ENCODE measurements at regions not wholly inside any gene's neighbourhood (a gene's known extent, or its start where the extent isn't known, plus 50 kb on each side); places are given as distances from the start of the nearest gene placed in this dataset.

- in situ Hi-C loops (cut with HindIII; ENCODE audit: low pct_unique_long_range_greater_than_20kb, low sequenced_read_pairs), result no loop called here
- no peaks in the 10 kb centered on the region for H3K36me3 ChIP-seq (ENCODE audit: control insufficient read depth, insufficient read depth, low read length)
These were observed 388.1 kb upstream of the ACO1 start for GRCh38 chr9:31996331-31996730.

GRCh38 chr9:32004431-32005076 is 379.9 kb upstream of the ACO1 start:
- Histone ChIP-seq H3K4me1 (ENCODE audit: control insufficient read depth, insufficient read depth, low read length) (no peaks in the 10 kb centered on the region), H3K36me3 (ENCODE audit: control insufficient read depth, insufficient read depth, low read length) (no peaks in the 10 kb centered on the region), H3K4me3 (ENCODE audit: low read depth in 2 of 2, low read length in 2 of 2) (no peak overlapping the region), H3K27ac (ENCODE audit: low read length) (no peak overlapping the region), H3K9me3 (ENCODE audit: control insufficient read depth, insufficient read depth, low read depth, low read length) (no peaks in the 10 kb centered on the region), H3K27me3 (ENCODE audit: control insufficient read depth, insufficient read depth, low read length) (no peaks in the 10 kb centered on the region)
- POLR2A ChIA-PET, result no interaction called here
- intact Hi-C loops (cut with micrococcal nuclease; ENCODE audit: unreplicated experiment), result no loop called here
- no TSS peak for BruUV-seq (replicated peaks)
- DNase-seq (ENCODE audit: low read depth, low spot score), result no peak
- TF ChIP-seq POLR2AphosphoS5 (IDR thresholded peaks at IDR 0.05; ENCODE audit: low read depth, low read length) (no peak), TCF7L2 (IDR thresholded peaks at IDR 0.05; ENCODE audit: low read depth, low read length) (no peak), CTCF (IDR thresholded peaks at IDR 0.05) (no peak), REST (IDR thresholded peaks at IDR 0.05; ENCODE audit: insufficient read depth in 1 of 2, low read depth in 2 of 2, low read length in 1 of 2) (no peak), SIN3A (IDR thresholded peaks at IDR 0.05; ENCODE audit: borderline replicate concordance, insufficient read depth, low read depth, low read length) (no peak)
- CTCF ChIA-PET, result no interaction called here
- in situ Hi-C loops (cut with HindIII; ENCODE audit: low pct_unique_long_range_greater_than_20kb, low sequenced_read_pairs), result no loop called here
- ATAC-seq, result no peak

More at GRCh38 chr9:31996331-31996730, 388.1 kb upstream of the ACO1 start:
- DNase-seq (ENCODE audit: low read depth, low spot score) (no peak), ATAC-seq (no peak)
- ChIA-PET CTCF (interaction anchor here (0.6 kb wide), 1 partner anchor 618 kb away, joined by 4 read pairs; no protein-coding TSS in a partner anchor), POLR2A (no interaction called here)
- TF ChIP-seq CTCF (IDR thresholded peaks at IDR 0.05), result no peak; the same call in 1 of the 2 replicates
- TF ChIP-seq REST (IDR thresholded peaks at IDR 0.05; ENCODE audit: insufficient read depth in 1 of 2, low read depth in 2 of 2, low read length in 1 of 2), result no peak
- TF ChIP-seq SIN3A (IDR thresholded peaks at IDR 0.05; ENCODE audit: borderline replicate concordance, insufficient read depth, low read depth, low read length), result no peak
- no peak for TF ChIP-seq POLR2AphosphoS5 (IDR thresholded peaks at IDR 0.05; ENCODE audit: low read depth, low read length)
- intact Hi-C loops (cut with micrococcal nuclease; ENCODE audit: unreplicated experiment), result no loop called here
- no peaks in the 10 kb centered on the region for H3K27me3 ChIP-seq (ENCODE audit: control insufficient read depth, insufficient read depth, low read length)
- no peak overlapping the region for H3K27ac ChIP-seq (ENCODE audit: low read length)
- no peaks in the 10 kb centered on the region for H3K4me1 ChIP-seq (ENCODE audit: control insufficient read depth, insufficient read depth, low read length)
- BruUV-seq (replicated peaks), result no TSS peak
- no peaks in the 10 kb centered on the region for H3K9me3 ChIP-seq (ENCODE audit: control insufficient read depth, insufficient read depth, low read depth, low read length)
- no peak overlapping the region for H3K4me3 ChIP-seq (ENCODE audit: low read depth in 2 of 2, low read length in 2 of 2)
